Central memory CD4-positive, alpha-beta T cell (primary cell): ENCODE measurements at regions not wholly inside any gene's neighbourhood (a gene's known extent, or its start where the extent isn't known, plus 50 kb on each side); places are given as distances from the start of the nearest gene placed in this dataset.
"Not testable (repeated sequence)": the region's sequence is repeated elsewhere in the genome, so short reads cannot be mapped to it uniquely, and the experiment has no call there.

Experiments
- DNase-seq: peaks from one replicate; pipeline ENCODE4 v3.0.0; 2022

DNA sequence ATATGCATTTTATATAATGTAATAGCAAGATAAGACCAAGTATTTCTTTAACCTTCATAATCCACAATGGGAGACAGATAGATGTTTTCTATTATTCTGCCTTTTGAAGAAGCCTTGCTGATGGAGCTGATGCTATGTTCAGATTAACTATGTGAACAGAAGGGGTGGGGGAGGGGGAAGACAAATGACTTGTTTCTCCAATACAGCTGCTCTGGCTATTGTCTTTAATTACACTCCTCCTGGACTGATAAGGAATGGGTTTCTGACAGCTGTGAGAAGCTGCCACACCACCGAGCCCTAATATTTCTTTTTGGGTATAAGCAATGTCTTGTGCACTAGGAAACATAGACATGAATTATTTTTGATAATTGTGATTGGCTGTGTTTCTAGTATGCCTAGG is 62.0 kb downstream of the CAVIN4 start:
- DNase-seq: no peak

DNA sequence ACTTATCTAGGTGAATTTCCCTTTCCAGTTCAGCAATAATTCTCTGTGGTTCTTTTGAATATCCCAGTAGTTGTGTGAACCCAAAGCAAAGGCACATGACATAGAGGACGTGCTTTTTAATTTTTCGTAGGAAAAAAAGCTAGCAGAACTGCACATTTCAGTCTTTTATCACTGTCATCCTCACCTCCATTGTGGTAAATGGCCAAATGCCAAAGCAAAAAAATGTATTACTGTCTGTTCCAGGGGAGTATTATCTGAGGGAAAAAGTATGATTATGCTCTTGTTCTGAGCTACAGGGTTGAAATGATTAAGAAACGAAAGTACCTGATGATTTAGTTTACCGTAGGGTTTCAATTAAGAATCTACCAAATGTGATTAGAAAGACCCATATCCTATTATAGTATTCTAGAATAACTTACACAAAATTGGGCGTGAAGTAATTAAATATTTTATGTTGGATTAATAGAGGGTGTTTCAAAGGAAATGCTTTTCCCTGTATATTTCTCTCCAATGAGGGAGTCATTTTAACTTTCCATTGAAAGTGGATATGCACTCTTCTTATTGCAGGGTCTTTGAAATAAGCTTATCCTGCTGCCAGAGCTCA is 62.7 kb downstream of the CAVIN4 start:
- DNase-seq: no peak

DNA sequence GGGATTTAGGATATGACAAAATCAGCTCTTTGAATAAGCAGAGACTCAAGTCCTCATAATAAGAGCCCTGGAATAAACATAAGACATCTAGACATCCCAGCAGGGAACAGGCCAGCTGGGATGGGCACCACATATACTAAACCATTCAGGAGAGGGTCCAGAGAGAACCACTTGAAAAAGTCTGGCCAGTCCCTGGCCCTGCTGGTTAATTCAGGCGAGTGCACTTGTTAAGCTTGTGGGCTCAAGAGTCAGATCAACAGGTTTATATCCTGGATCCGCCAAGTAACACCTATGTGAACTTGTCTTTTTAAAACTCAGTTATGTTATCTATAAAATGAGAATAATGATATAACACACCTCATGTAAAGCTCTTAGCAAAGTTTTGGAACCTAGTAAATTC is 63.3 kb downstream of the CAVIN4 start:
- DNase-seq: no peak

DNA sequence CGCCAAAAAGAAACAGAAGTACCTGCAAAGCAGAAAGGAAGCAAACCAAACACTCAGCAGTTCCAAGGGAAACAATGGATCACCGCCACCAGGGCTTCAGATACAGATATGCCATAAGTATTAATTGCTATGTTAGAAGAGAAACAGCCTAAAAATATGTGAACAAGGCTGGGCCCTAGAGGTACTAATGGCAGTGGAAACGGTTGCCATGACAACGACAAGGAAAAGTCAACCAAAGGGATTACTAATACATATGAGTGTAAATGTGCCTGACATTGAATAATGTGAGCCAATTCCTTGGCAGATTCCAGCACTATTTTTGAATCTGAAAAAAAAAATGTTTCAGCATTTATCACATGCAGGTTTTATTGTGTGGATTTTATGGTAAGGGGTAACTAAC is 75.0 kb downstream of the CAVIN4 start:
- no peak for DNase-seq

DNA sequence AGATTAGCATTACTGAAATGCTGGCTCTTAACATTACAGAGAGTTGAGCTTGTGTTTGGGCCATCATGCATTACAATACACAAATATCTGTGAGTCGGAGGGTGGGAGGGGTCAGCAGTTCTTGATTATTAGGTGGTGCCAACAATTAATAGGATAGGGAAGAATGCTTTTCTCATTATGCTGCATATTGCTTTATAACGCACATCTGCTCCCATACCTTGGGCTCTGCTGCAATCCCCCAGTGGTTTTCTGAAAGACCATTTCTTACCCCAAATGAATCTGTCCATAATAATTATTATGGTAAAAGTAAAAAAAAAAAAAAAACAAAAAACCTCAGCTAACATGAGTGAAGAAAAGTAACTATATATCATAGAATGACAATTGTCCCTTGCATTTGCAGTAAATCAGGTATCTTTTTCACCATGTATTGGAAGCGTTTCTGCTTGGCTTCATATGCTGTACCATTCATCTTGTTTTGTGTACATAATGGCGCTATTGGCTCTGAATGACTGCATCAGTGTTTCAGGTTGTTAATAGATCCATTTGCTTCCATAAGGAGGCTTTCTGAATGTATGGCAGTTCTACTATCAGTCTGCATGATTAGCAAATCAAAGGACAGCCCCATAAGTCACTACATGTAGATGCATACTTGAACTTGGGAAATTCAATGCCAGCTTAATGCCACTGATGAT is 75.9 kb downstream of the CAVIN4 start:
- no peak for DNase-seq

DNA sequence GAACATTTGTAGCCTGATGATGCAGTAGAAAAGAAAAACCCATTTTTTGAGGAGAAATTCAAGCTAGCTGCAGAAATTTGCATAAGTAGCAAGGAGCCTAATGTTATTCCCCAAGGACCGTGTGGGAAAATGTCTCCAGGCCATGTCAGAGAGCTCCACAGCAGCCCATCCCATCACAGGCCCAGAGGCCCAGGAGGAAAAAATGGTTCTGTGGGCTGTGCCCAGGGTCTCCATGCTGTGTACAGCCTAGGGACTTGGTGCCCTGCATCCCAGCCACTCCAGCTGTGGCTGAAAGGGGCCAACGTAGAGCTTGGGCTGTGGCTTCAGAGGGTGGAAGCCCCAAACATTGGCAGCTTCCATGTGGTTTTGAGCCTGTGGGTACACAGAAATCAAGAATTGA is 79.0 kb downstream of the CAVIN4 start:
- not testable (repeated sequence) for DNase-seq

DNA sequence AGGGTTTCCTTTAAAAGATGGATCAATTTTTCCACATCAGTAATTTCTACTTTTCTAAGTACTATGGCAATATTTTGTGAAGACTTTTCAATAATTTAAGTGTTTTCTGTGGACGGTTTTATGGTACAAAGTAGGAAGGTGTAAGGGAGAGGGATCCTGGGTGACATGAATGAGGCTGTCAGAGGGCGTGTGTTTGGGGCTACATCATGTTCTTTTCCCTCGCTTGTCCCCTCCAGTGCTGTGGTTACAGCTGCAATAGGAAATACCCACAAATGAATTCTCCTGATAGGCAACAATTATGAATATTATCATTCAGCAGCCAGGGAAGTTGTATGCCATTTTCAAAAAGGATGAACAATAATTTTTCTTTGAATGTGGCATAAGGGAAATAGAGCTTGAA is 83.8 kb downstream of the CAVIN4 start:
- DNase-seq: no peak

DNA sequence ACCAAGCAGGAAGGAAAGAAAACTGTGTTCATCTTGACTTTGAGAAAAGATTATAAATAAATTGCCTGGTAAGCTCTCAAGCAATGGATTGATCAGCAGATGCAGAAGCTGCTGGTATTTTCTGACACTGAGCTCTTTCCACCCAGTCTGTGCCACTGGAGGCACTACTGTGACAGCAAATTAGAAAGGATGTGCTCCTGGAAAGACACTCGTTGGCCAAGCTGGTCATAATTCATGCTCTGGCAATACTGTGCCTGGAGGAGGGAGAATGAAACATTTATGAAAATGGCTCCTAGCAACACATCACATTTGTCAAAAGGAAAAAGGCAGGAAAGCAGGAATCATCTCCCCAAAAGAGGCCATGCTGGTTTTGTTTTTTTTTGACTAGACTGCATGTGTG is 84.2 kb downstream of the CAVIN4 start:
- no peak for DNase-seq

DNA sequence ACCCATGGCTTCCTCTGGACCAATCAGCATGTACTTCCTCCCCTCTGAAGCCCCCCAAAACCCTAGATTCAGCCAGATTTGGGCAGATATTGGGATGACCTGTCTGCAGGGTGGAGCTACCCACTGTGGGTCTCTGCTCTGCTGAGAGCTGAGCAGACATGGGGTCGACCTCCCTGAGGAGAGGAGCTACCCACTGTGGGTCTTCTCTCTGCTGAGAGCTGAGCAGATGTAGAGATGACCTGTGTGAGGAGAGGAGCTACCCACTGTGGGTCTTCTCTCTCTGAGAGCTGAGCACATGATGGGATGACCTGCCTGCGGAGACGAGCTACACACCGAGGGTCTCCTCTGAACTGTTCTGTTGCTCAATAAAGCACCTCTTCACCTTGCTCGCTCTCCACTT is 89.6 kb downstream of the CAVIN4 start:
- DNase-seq: no peak

DNA sequence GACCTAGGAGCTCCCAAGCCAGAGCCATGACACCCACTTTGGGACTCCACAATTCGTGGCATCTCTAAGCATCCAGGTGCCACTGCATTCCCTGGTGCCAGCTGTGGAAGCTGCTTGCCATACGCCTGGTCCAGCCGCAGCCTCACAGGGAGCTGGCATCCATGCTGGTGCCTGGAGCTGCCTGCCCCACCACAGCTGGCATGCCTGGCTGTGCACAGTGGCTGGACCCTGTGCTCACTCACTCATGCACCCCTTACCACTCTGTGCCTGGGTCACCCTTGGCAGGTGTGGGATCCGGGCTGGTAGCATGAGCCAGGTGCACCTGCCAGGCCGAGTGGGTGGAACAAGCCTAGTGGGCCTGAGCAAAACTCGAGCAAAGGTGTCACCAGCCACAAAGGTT is 90.1 kb downstream of the CAVIN4 start:
- DNase-seq: no peak

DNA sequence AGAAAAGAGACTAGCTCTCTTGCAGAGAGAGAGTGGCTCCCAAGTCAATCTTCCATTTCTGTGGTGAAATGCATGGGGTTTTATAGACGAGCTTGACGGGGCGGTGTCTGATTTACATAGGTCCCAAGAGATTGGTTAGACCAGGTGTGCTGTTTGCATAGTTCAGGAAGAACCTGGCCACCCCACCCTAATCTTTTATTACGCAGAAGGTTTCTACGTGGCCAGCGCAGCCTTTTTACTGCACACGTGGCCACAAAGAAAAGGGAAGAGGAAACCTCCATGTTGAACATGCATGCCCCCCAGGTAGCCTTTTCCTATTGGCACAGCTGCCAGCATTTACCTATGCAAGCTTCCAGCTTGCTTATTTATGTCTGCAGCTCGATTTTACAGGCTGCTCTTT is 92.1 kb downstream of the CAVIN4 start:
- no peak for DNase-seq

DNA sequence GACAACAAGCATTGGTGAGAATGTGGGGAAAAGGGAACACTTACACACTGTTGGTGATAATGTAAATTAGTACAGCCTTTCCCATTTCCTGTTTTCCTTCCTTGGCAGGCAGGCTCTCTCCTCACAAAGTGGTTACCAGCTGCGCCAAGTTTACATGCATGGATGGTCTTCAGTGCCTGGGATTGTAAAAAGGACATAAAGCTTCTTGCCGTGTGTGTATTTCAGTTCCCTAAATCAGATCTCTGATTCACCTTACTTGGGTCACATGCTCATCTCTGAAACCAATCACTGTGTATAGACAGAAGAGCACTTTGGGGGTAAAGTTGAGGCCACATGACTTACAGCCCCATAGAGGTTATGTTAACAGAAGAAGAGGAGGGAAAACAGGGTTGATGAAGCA is 92.8 kb downstream of the CAVIN4 start:
- no peak for DNase-seq

DNA sequence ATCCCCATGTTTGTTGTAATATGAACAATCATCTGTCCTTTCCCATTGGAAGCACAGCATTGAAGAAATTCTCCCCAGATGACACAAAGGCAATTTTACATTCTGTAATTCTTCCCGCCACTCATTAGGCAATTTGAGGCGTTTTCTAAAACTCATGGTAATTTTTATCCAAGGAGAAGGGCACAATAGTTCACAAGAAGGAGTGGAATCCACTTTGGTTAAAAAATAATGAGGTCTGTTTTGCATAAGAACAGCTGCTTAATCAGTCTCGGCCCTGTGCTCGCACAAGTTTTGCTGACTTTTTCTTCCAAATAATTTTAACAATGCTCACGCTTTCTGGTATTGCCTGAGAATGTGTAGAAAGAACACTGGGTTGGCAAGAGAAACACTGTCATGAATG is 94.0 kb downstream of the CAVIN4 start:
- DNase-seq: no peak

DNA sequence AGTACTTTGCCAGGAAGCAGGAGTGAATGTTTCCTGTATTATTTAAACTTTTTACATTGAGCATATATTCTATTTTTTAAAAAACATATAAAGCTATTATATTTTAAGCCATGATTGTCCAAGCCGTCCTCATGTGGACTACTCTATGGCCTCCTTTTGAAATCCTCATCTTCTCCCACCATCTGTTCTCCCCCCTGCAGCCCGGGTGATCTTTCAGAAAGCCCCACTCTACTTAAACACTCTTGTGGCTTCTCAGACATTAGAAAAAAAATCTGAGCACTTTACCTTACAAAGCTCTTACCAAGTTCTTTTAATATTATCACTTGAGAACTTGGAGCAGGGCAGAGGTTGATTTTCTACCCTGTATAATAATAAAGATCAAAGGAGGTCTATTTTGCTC is 95.4 kb downstream of the CAVIN4 start:
- no peak for DNase-seq

DNA sequence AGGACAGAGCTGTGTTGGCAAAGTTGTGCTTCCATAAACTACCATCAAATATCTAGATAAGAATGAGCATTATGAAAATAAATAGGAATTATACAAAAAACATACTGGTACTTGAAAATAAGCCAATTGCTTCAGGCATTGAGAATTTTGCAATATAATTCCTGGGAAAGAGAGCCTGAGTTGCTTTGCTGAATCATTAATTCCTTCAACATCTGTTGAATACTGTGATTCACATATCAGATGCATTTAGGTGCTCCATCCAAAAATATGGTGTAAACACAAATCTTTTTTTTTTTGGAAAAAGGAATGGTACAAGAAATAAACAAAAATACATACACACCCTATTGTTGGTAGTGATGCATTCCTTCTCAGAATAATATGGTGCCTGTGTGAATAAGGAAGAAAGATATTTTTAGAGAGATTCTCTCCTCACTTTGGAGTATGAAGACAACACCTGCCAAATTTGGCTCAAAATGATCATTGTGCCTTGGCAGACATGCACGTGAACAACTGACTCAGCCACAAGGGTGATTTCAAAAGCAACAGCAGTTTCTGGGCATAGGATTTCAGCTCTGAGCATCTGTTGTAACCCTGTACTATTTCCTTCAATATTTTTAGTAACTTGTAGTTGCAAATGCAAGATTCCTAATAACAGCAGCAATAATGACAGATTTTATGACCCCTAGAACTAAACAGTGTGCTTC is 96.7 kb downstream of the CAVIN4 start:
- DNase-seq: no peak

DNA sequence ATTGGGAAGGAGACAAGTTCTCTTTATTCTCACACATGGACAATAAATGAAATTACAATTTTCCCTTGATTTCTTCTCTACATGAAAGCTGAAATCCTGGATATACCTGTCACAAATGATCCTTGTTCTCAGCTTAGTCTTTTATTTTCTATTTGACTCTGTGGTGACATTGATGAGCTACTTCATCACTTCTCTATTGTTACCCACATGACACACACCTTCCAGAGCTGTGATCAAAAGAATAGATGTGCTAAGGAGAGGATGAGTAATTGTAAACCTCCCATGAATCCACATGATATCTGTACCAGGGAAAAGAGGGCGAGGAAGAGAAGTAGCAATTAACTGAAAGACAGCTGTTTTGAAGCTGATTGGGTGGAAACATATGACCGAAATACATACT is 102.0 kb downstream of the CAVIN4 start:
- no peak for DNase-seq

DNA sequence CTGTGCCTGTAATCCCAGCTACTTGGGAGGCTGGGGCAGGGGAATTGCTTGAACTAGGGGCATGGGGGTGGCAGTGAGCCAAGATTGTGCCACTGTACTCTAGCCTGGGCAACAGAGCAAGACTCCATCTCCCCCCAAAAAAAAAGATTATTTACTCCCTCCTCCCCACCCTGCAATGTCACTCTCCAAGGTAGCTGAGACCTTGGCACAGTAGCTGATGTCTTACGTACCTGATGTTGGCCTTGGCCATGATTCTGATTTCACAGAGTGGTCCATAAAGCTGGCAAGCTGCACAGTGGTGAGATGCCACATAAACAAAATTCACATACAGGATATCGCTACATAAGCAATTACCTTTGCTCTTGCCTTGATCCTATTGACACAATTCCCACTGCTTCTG is 108.5 kb downstream of the CAVIN4 start:
- no peak for DNase-seq

DNA sequence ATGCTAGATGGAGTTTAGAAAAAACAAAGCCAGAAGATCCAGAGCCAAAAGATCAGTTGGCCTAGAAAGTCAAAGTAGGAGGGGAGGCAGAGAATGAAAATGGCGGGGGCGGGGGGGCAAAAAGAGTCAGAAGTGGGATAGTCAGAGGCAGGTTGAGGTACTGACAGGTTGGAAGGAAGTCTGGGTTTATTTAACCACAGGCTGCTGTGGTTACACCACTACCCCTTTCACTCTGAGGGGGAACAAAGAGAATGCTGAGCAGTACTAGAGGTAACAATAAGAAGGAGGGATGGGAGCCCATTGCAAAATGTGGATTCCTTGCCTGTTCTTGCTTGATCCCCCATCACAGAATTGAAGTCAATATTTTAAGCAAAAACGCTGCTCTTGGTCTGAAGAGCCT is 111.8 kb downstream of the CAVIN4 start:
- no peak for DNase-seq

DNA sequence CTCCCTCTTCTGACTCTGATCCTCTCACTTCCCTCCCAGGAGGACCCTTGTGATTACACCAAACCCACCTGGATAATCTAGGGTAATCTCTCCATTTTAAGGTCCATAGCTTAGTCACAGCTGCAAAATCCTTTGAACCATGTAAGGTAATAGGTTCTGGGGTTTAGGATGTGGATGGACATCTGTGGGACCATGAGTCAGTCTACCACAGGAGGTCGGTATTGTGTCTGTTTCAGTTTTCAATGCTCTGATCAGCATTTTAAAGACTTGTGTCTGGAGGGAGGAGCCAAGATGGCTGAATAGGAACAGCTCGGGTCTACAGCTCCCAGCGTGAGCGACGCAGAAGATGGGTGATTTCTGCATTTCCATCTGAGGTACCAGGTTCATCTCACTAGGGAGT is 112.6 kb downstream of the CAVIN4 start:
- DNase-seq: no peak

DNA sequence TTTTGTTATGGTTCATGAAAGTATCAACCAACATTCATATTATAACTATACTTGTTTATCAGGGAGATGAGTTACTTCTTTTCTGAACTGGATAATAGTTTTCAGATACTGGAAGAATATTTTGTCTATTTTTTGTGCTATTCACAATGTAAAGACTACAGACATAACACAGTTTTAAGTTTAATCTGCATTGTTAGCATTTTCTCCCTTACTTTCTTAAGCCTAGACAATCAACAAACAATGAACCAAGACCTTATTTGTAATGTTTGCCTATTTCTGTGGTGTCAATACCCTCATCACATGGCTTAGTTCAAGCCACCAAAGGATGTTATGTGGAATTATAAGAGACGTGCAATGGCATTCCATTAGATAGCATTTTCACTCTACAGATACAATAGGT is 119.5 kb downstream of the CAVIN4 start:
- DNase-seq: no peak

DNA sequence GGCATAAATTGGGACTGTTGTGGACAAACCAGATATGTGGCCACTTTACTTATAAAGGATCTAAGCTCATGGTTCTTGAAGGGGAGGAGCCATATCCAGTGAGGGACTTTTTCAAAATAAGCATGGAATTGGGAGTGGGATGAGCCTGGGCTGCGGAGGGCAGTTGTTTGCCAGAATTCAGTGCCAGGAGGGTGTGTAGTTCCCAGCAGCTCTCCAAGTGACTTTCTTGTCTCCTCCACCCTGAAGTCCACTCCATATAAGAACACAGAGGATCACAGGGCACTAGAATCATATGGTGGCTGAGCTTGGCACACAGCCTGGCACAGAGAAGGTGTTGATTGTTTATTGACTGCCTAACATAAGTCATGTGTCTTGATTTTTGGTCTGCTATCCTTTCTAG is 121.1 kb downstream of the CAVIN4 start:
- DNase-seq: no peak

DNA sequence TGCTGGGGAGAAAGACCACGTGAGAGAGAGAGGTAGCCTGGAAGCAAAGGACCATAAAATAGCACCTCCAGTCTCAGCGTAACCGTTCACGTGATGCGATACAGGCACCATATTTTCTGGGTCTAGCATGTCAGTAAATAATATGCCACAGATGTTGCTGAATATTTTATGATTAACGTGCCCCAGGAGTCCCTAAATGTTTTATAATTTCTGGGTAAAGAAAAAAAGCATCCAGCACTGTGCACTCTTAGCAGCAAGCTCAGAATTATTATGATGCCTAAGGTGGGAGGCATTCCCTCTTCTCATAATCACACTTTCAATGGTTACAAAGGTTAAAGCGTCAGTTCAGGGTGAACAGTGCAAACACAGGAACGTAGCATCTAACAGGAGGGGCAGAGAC is 121.8 kb downstream of the CAVIN4 start:
- DNase-seq: no peak

DNA sequence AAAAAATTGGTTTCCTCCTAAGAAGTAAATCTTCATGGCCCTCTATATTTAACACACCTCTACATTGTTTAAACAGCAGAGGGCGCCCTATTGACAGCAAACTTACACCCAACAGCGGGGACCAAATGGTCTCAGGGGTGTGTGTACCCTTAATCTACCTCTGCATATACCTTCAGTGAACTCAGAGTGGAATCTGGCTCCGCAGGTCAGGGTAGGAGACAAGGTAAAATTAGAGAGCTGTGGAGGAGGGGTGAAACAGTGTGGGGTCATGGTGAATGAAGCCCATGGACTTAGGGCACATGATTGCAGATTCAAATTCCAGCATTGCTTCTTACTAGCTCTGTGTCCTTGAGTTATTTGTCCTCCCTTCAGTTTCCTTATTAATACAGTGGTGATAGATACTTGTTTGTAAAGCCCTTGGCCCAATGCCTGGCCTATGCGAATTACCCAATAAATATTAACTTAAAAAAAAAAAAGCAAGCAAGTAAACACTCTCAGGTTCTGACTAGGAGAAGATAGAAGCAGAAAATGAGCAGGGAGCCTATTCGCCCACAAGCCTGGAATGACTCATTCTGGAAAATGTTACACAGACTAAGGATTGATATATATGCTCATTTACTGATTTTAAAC is 122.9 kb downstream of the CAVIN4 start:
- DNase-seq: no peak
